ENCODE measurements at regions not wholly inside any gene's neighbourhood (a gene's known extent, or its start where the extent isn't known, plus 50 kb on each side); places are given as distances from the start of the nearest gene placed in this dataset.

DNA sequence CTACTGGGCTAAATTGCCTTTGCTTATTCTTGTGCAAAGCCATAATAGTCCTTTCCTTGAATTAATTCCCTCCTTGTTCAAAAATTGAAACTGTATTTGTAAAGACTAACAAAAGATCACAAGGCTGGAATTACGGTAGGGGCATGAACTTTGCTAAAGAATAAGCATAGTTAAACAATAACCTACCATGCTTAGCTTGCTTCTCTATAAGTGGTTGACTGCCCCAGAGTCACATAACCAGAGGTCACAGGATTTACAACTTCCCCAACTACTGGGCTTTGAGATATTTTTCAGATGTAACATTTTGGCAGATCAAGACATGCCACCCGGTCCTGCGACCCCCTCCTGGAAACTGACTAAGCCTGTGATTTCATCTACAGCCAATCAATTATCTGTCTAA, 181.4 kb downstream of the GPAM start:
- no peak overlapping the region for H3K4me2 ChIP-seq (replicated peaks; ENCODE audit: low read depth, low read length, poor library complexity, severe bottlenecking)
- TF ChIP-seq, protein P1, sequence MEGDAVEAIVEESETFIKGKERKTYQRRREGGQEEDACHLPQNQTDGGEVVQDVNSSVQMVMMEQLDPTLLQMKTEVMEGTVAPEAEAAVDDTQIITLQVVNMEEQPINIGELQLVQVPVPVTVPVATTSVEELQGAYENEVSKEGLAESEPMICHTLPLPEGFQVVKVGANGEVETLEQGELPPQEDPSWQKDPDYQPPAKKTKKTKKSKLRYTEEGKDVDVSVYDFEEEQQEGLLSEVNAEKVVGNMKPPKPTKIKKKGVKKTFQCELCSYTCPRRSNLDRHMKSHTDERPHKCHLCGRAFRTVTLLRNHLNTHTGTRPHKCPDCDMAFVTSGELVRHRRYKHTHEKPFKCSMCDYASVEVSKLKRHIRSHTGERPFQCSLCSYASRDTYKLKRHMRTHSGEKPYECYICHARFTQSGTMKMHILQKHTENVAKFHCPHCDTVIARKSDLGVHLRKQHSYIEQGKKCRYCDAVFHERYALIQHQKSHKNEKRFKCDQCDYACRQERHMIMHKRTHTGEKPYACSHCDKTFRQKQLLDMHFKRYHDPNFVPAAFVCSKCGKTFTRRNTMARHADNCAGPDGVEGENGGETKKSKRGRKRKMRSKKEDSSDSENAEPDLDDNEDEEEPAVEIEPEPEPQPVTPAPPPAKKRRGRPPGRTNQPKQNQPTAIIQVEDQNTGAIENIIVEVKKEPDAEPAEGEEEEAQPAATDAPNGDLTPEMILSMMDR (IDR thresholded peaks at IDR 0.05): no peak
- Mint-ChIP-seq H3K27ac (no peak overlapping the region), H3K4me1 (no peaks in the 10 kb centered on the region), H3K9me3 (ENCODE audit: insufficient read depth) (no peaks in the 10 kb centered on the region), H3K4me3 (no peak overlapping the region), H3K27me3 (peaks cover 5% of the 10 kb centered on the region)
- ChIA-PET POLR2A (no interaction called here), CTCF (no interaction called here)
- intact Hi-C loops (cut with micrococcal nuclease): no loop called here
- H3K9ac ChIP-seq (ENCODE audit: low read length): no peak overlapping the region
- H3K79me2 ChIP-seq (ENCODE audit: control insufficient read depth, insufficient read depth, low read length): no peaks in the 10 kb centered on the region
- H2AFZ ChIP-seq (ENCODE audit: insufficient read depth, low read depth, low read length, poor library complexity, severe bottlenecking): no peak overlapping the region
- H3K4me1 ChIP-seq (ENCODE audit: control insufficient read depth in 2 of 2, insufficient read depth in 2 of 2, low read length in 2 of 2): no peaks in the 10 kb centered on the region
- H3K27ac ChIP-seq (ENCODE audit: low read length in 2 of 2): no peak overlapping the region
- no peak overlapping the region for H3K4me3 ChIP-seq (ENCODE audit: control extremely low read depth in 1 of 5, extremely low read depth in 1 of 5, insufficient read depth in 1 of 5, low read depth in 2 of 5, low read length in 4 of 5)
- peaks cover 0 to under 1% (median 0%) of the 10 kb centered on the region in 4 experiments for H3K27me3 ChIP-seq (replicated peaks in 1 of 4; ENCODE audit: control extremely low read depth in 1 of 4, control insufficient read depth in 3 of 4, insufficient read depth in 4 of 4, low read length in 3 of 4)
- peaks cover 0 to 3% (median 0%) of the 10 kb centered on the region in 3 donors for H3K9me3 ChIP-seq (ENCODE audit: control extremely low read depth in 1 of 3, control insufficient read depth in 2 of 3, insufficient read depth in 1 of 3, low read length in 2 of 3)
- 75% methylated on average over 2 of the region's 3 CpGs for WGBS (ENCODE audit: insufficient coverage)
- no peaks in the 10 kb centered on the region for H4K20me1 ChIP-seq (ENCODE audit: control insufficient read depth, insufficient read depth, low read length, poor library complexity, severe bottlenecking)
- no peak for ATAC-seq (ENCODE audit: low read depth)
- H3K36me3 ChIP-seq (replicated peaks in 1 of 2; ENCODE audit: control extremely low read depth in 1 of 2, control insufficient read depth in 1 of 2, extremely low read depth in 1 of 2, insufficient read depth in 2 of 2, low read length in 1 of 2): no peaks in the 10 kb centered on the region
- no peak for DNase-seq

DNA sequence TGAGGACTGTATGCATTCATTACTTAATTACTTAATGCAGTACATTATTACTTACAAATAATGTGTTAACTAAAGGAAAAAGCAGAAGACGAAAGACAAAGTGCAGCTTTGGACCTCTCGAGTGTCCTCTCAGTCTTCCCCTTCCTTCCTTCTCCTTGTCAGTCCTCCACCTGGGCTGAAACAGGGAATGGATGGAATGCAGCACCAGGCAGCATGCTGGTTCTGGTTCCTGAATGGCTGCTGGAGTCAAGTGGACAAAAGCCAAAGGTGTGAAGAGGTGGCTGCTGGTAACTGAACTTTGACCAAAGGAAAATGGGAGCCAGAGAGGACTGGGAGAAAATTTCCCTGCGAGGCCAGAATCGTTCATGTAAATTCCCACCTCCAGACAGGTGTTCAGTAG, 179.5 kb downstream of the GPAM start:
- no peak for ATAC-seq (ENCODE audit: low read depth)
- Histone ChIP-seq H3K9me3 (ENCODE audit: control extremely low read depth in 1 of 3, control insufficient read depth in 2 of 3, insufficient read depth in 1 of 3, low read length in 2 of 3) (peaks cover 0 to 3% (median 0%) of the 10 kb centered on the region in 3 donors), H3K36me3 (replicated peaks in 1 of 2; ENCODE audit: control extremely low read depth in 1 of 2, control insufficient read depth in 1 of 2, extremely low read depth in 1 of 2, insufficient read depth in 2 of 2, low read length in 1 of 2) (no peaks in the 10 kb centered on the region), H3K27me3 (replicated peaks in 1 of 4; ENCODE audit: control extremely low read depth in 1 of 4, control insufficient read depth in 3 of 4, insufficient read depth in 4 of 4, low read length in 3 of 4) (no peaks in the 10 kb centered on the region), H3K4me1 (ENCODE audit: control insufficient read depth in 2 of 2, insufficient read depth in 2 of 2, low read length in 2 of 2) (no peaks in the 10 kb centered on the region), H3K27ac (ENCODE audit: low read length in 2 of 2) (no peak overlapping the region), H3K79me2 (ENCODE audit: control insufficient read depth, insufficient read depth, low read length) (no peaks in the 10 kb centered on the region), H3K4me2 (replicated peaks; ENCODE audit: low read depth, low read length, poor library complexity, severe bottlenecking) (no peak overlapping the region), H3K9ac (ENCODE audit: low read length) (no peak overlapping the region), H4K20me1 (ENCODE audit: control insufficient read depth, insufficient read depth, low read length, poor library complexity, severe bottlenecking) (no peaks in the 10 kb centered on the region), H3K4me3 (ENCODE audit: control extremely low read depth in 1 of 5, extremely low read depth in 1 of 5, insufficient read depth in 1 of 5, low read depth in 2 of 5, low read length in 4 of 5) (no peak overlapping the region), H2AFZ (ENCODE audit: insufficient read depth, low read depth, low read length, poor library complexity, severe bottlenecking) (no peak overlapping the region)
- Mint-ChIP-seq H3K27ac (no peak overlapping the region), H3K9me3 (ENCODE audit: insufficient read depth) (no peaks in the 10 kb centered on the region), H3K27me3 (peaks cover 10% of the 10 kb centered on the region), H3K4me3 (no peak overlapping the region), H3K4me1 (no peaks in the 10 kb centered on the region)
- whole genome bisulfite sequencing (ENCODE audit: insufficient coverage): 91% methylated on average over 2 of the region's 4 CpGs
- ChIA-PET CTCF (no interaction called here), POLR2A (no interaction called here)
- no peak for DNase-seq
- intact Hi-C loops (cut with micrococcal nuclease): no loop called here
- TF ChIP-seq, protein P1 (IDR thresholded peaks at IDR 0.05): no peak
- TF ChIP-seq EZH2 (IDR thresholded peaks at IDR 0.05; ENCODE audit: borderline replicate concordance, insufficient read depth, low read depth, low read length, poor library complexity, severe bottlenecking): no peak
